ENCODE measurements at regions not wholly inside any gene's neighbourhood (a gene's known extent, or its start where the extent isn't known, plus 50 kb on each side); places are given as distances from the start of the nearest gene placed in this dataset.

DNA sequence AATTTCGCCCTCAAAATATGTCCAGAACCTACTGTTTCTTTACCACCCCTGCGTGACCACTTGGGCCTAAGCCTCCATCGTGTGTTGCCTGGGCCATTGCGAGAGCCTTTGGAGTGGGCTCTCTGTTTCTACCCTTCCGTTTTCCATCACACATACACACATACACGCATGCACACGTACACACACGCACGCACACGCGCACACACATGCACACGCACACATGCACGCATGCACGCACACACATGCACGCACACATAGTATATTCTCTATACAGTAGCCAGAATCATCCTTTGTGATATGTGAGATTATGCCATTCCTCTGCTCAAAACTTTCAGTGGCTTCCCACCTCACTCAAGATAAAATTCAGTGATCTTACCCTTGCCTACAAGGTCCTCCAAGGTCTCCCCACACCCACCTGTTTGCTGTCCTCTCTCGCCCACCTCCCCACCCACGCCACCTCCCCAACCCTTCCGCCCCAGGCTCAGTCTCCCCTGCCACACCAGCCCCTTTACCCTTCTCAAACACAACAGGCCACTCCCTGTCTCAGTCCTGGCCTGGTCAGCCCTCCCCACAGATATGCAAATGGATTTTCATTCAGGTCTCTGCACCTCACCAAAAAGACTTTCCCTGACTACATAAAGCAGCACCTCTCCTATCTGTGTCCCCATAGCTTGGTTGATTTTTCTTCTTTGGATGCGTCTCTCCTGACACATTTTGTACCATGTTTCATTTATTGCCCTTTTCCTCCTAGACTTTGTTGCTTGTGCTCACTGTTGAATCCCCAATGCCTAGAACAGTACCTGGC, 559.6 kb downstream of the CD83 start:
- in situ Hi-C loops (cut with MboI; ENCODE audit: low pct_unique_long_range_greater_than_20kb, low sequenced_read_pairs, unreplicated experiment), result no loop called here
- no peak for DNase-seq (ENCODE audit: low spot score)
- TF ChIP-seq, protein P1, sequence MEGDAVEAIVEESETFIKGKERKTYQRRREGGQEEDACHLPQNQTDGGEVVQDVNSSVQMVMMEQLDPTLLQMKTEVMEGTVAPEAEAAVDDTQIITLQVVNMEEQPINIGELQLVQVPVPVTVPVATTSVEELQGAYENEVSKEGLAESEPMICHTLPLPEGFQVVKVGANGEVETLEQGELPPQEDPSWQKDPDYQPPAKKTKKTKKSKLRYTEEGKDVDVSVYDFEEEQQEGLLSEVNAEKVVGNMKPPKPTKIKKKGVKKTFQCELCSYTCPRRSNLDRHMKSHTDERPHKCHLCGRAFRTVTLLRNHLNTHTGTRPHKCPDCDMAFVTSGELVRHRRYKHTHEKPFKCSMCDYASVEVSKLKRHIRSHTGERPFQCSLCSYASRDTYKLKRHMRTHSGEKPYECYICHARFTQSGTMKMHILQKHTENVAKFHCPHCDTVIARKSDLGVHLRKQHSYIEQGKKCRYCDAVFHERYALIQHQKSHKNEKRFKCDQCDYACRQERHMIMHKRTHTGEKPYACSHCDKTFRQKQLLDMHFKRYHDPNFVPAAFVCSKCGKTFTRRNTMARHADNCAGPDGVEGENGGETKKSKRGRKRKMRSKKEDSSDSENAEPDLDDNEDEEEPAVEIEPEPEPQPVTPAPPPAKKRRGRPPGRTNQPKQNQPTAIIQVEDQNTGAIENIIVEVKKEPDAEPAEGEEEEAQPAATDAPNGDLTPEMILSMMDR (IDR thresholded peaks at IDR 0.05; ENCODE audit: extremely low read depth, insufficient read depth, missing control alignments), result no peak

GRCh38 chr6:14681699-14682487, 564.0 kb upstream of the JARID2 start:
- in situ Hi-C loops (cut with MboI; ENCODE audit: low pct_unique_long_range_greater_than_20kb, low sequenced_read_pairs, unreplicated experiment), result no loop called here
- no peak for DNase-seq (ENCODE audit: low spot score)
- TF ChIP-seq, protein P1 (IDR thresholded peaks at IDR 0.05; ENCODE audit: extremely low read depth, insufficient read depth, missing control alignments), result no peak

DNA sequence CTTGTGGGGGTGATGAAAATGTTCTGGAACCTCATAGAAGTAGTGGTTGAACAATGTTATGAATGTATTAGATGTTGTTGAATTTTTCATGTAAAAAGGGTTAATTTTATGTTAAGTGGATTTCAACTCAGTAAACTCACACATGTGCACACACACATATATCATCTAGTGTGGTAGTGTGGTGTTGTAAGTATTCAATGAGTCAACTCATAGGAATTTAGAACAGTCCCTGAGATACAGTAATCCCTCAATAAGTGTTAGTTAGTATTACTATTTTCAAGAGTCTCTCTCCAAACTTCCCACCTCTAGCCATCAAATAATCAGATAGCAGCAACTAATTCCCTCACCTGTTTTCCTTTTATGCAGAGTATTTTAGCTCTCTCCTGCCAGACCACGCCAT, 563.1 kb upstream of the JARID2 start:
- in situ Hi-C loops (cut with MboI; ENCODE audit: low pct_unique_long_range_greater_than_20kb, low sequenced_read_pairs, unreplicated experiment), result no loop called here
- DNase-seq (ENCODE audit: low spot score), result no peak
- TF ChIP-seq, protein P1 (IDR thresholded peaks at IDR 0.05; ENCODE audit: extremely low read depth, insufficient read depth, missing control alignments), result no peak

- in situ Hi-C loops (cut with MboI; ENCODE audit: low pct_unique_long_range_greater_than_20kb, low sequenced_read_pairs, unreplicated experiment), result no loop called here
- DNase-seq (ENCODE audit: low spot score), result no peak
- TF ChIP-seq, protein P1 (IDR thresholded peaks at IDR 0.05; ENCODE audit: extremely low read depth, insufficient read depth, missing control alignments), result no peak
Measured at GRCh38 chr6:14689639-14690038, 556.2 kb upstream of the JARID2 start.

DNA sequence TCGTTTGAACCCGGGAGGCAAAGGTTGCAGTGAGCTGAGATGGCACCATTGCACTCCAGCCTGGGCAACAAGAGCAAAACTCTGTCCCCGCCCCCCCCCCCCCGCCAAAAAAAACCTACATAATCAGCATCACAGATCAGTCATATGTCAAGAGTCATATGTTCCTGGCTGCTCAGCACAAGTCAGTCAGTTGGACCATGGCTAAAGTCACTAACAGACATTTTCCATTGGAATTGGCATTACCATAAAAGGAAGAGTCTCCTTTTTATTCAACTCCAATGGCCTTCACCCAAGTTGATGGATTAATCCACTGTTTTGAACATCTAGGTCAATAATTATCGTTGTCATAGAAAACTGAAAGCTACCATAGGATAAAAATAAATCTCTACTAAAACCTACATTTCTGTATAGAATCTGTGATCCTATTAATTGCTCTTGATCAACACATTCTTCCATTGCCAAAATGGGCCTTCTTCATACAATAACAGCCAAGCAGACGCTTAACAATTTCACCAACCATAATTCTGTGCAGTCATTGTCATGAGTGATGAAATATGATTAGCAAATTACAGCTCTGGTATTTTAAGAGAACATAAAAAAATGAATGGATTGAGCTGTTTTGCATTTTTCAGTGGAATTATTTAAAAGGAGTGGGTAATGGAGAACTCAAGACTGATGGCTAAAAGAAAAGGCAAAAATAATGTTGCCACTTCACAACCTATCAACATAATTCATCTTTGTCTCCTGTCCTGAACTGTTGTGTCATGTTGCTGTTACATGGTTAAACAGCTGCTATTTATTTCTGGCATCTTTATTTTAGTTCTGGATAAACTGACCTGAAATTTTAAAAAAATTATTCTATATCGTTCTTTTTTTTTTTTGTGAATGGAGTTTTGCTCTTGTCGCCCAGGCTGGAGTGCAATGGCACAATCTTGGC, 555.5 kb upstream of the JARID2 start:
- TF ChIP-seq, protein P1 (IDR thresholded peaks at IDR 0.05; ENCODE audit: extremely low read depth, insufficient read depth, missing control alignments), result no peak
- in situ Hi-C loops (cut with MboI; ENCODE audit: low pct_unique_long_range_greater_than_20kb, low sequenced_read_pairs, unreplicated experiment), result no loop called here
- no peak for DNase-seq (ENCODE audit: low spot score)

DNA sequence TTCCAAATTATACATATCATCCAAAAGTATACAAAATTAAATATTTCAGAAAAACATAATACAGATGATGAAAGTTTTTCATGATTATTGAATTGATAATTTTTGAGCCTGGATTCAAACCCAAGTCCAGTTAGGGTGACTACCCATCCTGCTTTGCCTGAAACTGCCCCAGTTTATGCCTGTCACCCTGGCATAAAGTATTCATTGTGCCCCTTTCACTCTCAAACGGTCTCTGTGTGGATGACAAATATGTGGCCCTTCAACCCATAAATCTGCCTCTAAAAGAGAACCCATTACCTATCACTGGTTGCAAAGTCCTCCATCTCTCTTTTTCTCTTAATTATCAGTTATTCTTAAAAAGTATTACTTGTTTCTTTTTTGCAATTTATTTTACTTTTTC, 553.7 kb upstream of the JARID2 start:
- DNase-seq (ENCODE audit: low spot score), result no peak
- in situ Hi-C loops (cut with MboI; ENCODE audit: low pct_unique_long_range_greater_than_20kb, low sequenced_read_pairs, unreplicated experiment), result no loop called here
- TF ChIP-seq, protein P1 (IDR thresholded peaks at IDR 0.05; ENCODE audit: extremely low read depth, insufficient read depth, missing control alignments), result no peak

All from GM13977 (cell line).